ENCODE measurements at regions not wholly inside any gene's neighbourhood (a gene's known extent, or its start where the extent isn't known, plus 50 kb on each side); places are given as distances from the start of the nearest gene placed in this dataset. TPM values are rescaled to one million over a fixed set of nuclear protein-coding genes. Genes with fewer than 3 reads are reported as not detected.

- H3K9me3 ChIP-seq = no peaks in the 10 kb centered on the region
- H3K27me3 ChIP-seq = no peaks in the 10 kb centered on the region
- no peak for DNase-seq
- intact Hi-C loops (cut with DNase I; ENCODE audit: low total_unique reads) = no loop called here
- H3K4me3 ChIP-seq = no peak overlapping the region
- H3K27ac ChIP-seq = no peak overlapping the region
- H3K4me1 ChIP-seq = no peaks in the 10 kb centered on the region
- H3K36me3 ChIP-seq = no peaks in the 10 kb centered on the region
- TF ChIP-seq POLR2A (IDR thresholded peaks at IDR 0.05) (no peak), CTCF (IDR thresholded peaks at IDR 0.05) (no peak)
Observed at GRCh38 chr5:51286046-51286445, 97.2 kb upstream of the ISL1 start.

- no peaks in the 10 kb centered on the region for H3K36me3 ChIP-seq
- no peaks in the 10 kb centered on the region for H3K27me3 ChIP-seq
- no peak overlapping the region for H3K27ac ChIP-seq
- no peaks in the 10 kb centered on the region for H3K4me1 ChIP-seq
- H3K4me3 ChIP-seq = no peak overlapping the region
- no peaks in the 10 kb centered on the region for H3K9me3 ChIP-seq
- no peak for TF ChIP-seq CTCF (IDR thresholded peaks at IDR 0.05)
- TF ChIP-seq POLR2A (IDR thresholded peaks at IDR 0.05) = no peak
- DNase-seq = no peak
- intact Hi-C loops (cut with DNase I; ENCODE audit: low total_unique reads) = no loop called here
Observed at GRCh38 chr5:51302343-51302742, 80.9 kb upstream of the ISL1 start.

- DNase-seq = no peak
- intact Hi-C loops (cut with DNase I; ENCODE audit: low total_unique reads) = no loop called here
- H3K9me3 ChIP-seq = no peaks in the 10 kb centered on the region
- no peak for TF ChIP-seq CTCF (IDR thresholded peaks at IDR 0.05)
- no peak for TF ChIP-seq POLR2A (IDR thresholded peaks at IDR 0.05)
- H3K27me3 ChIP-seq = no peaks in the 10 kb centered on the region
- H3K4me1 ChIP-seq = no peaks in the 10 kb centered on the region
- no peaks in the 10 kb centered on the region for H3K36me3 ChIP-seq
- H3K27ac ChIP-seq = no peak overlapping the region
- no peak overlapping the region for H3K4me3 ChIP-seq
Observed at GRCh38 chr5:51326844-51327243, 56.4 kb upstream of the ISL1 start.

Small RNAs in the stretch of these regions (small RNA-seq; reads per million reads assigned to genes)
- gene AC022441.3 (not detected), gene RNU6-1296P (not detected), gene RNU6-480P (not detected)

All from uterus (tissue), 3 donors.